Coronary artery (tissue), 2 donors: ENCODE measurements at regions not wholly inside any gene's neighbourhood (a gene's known extent, or its start where the extent isn't known, plus 50 kb on each side); places are given as distances from the start of the nearest gene placed in this dataset.

Experiments used
- DNase-seq: peaks from one replicate; pipeline ENCODE4 v3.0.0-alpha.2; 2017; ENCODE audit warnings: low spot score
- H3K27ac ChIP-seq, 2 donors: fragments of 200-600 bp; sonication (generic); one replicate each; pipeline ENCODE4 v1.5.1; 2016 to 2019
- H3K4me3 ChIP-seq: fragments of 200-600 bp; sonication (generic); 2 replicates; pipeline ENCODE4 v1.5.1; 2016; ENCODE audit warnings: mild to moderate bottlenecking, moderate library complexity
- CTCF ChIP-seq: fragments of 200-600 bp; sonication (generic); IDR thresholded peaks from one replicate; pipeline ENCODE4 v1.5.1; 2019; ENCODE audit warnings: antibody characterized with exemption

GRCh38 chr16:65658349-65658748 lies 536.5 kb upstream of the CDH11 start:
- no peak for TF ChIP-seq CTCF
- no peak for DNase-seq
- H3K4me3 ChIP-seq = no peak overlapping the region
- H3K27ac ChIP-seq = no peak overlapping the region

- Histone ChIP-seq H3K4me3 (no peak overlapping the region), H3K27ac (no peak overlapping the region)
- no peak for DNase-seq
- TF ChIP-seq CTCF = no peak
These were observed 535.7 kb upstream of the CDH11 start for GRCh38 chr16:65657556-65657955.

- DNase-seq = no peak
- H3K27ac ChIP-seq = no peak overlapping the region
- TF ChIP-seq CTCF = no peak
- no peak overlapping the region for H3K4me3 ChIP-seq
These were observed 535.2 kb upstream of the CDH11 start for GRCh38 chr16:65657071-65657494.

- Histone ChIP-seq H3K4me3 (no peak overlapping the region), H3K27ac (no peak overlapping the region)
- DNase-seq = no peak
- no peak for TF ChIP-seq CTCF
These were observed 533.9 kb upstream of the CDH11 start for GRCh38 chr16:65655802-65656201.

GRCh38 chr16:65648101-65648500 lies 526.2 kb upstream of the CDH11 start:
- no peak for DNase-seq
- no peak overlapping the region for H3K27ac ChIP-seq
- no peak for TF ChIP-seq CTCF
- no peak overlapping the region for H3K4me3 ChIP-seq

- no peak for DNase-seq
- H3K27ac ChIP-seq = no peak overlapping the region
These were observed 523.0 kb upstream of the CDH11 start for GRCh38 chr16:65644821-65645220.

More at GRCh38 chr16:65644821-65645220, 523.0 kb upstream of the CDH11 start:
- H3K4me3 ChIP-seq = no peak overlapping the region
- no peak for TF ChIP-seq CTCF
